Posterior vena cava (tissue), 2 donors: ENCODE measurements at regions not wholly inside any gene's neighbourhood (a gene's known extent, or its start where the extent isn't known, plus 50 kb on each side); places are given as distances from the start of the nearest gene placed in this dataset.
A peak's percentile ranks its signal among the peaks of the same experiment; 100 is the strongest.
"Not testable (repeated sequence)": the region's sequence is repeated elsewhere in the genome, so short reads cannot be mapped to it uniquely, and the experiment has no call there.

Experiments
- DNase-seq: peaks from one replicate; pipeline ENCODE4 v3.0.0-alpha.2; 2020; ENCODE audit warnings: low spot score
- intact Hi-C, 2 donors: fragments of 100-400 bp; cut with DNase I; formaldehyde crosslinking; loops; one replicate each; pipeline versions ENCODE4 v1.14.1 to v1.14.2; 2022 to 2023
- donor health status: DM: yes; HTN: yes; CAD: no.
- donor health status: DM: yes; HTN: yes; CAD: no.

DNA sequence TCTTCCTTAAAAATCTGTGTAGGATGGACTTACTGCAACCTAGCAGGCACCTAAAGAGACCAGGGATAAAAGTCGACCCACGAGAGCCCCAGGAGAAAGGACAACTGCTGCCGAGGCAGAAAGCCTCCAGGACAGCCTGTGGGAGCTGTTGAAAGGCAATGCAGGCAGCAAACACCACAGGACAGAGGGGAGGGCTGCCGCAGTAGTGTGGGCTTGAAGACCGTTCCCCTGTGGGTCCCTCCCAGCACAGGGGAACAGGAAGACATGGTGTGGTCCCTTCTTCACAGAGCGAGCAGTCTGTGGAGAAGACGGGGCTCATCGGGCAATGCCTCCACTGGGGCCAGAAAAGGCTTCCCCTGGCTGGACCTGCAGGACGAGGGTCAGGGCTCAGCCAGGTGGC lies 58.5 kb upstream of the GATA2 start:
- intact Hi-C loops: loop anchor here in 1 of 2 donors (10.0 kb wide), 1 partner anchor 1853 kb away; no protein-coding TSS in a partner anchor
- DNase-seq: peak; percentile 63

- intact Hi-C loops: loop anchor here in 1 of 2 donors (10.0 kb wide), 1 partner anchor 1854 kb away; no protein-coding TSS in a partner anchor
- DNase-seq: peak; percentile 58
Observed at GRCh38 chr3:128550471-128551126, 57.6 kb upstream of the GATA2 start.

DNA sequence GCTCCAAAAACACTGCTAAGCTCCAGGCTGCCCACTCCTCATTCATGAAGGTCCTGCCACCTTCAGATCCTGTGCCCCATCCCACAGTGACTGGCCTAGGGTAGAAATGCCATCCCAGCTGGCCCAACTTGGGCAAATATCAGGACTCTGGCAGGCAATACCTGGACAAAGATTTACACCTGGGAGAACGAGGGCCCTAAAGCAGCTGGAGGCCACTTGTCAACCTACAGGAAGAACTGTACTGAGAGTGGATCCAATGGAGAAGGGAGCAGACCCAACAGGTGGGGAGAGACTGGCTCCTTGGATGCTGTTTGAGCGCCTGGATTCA lies 57.1 kb upstream of the GATA2 start:
- intact Hi-C loops: loop anchor here in 1 of 2 donors (10.0 kb wide), 1 partner anchor 1855 kb away; no protein-coding TSS in a partner anchor
- DNase-seq: peak; percentile 18

DNA sequence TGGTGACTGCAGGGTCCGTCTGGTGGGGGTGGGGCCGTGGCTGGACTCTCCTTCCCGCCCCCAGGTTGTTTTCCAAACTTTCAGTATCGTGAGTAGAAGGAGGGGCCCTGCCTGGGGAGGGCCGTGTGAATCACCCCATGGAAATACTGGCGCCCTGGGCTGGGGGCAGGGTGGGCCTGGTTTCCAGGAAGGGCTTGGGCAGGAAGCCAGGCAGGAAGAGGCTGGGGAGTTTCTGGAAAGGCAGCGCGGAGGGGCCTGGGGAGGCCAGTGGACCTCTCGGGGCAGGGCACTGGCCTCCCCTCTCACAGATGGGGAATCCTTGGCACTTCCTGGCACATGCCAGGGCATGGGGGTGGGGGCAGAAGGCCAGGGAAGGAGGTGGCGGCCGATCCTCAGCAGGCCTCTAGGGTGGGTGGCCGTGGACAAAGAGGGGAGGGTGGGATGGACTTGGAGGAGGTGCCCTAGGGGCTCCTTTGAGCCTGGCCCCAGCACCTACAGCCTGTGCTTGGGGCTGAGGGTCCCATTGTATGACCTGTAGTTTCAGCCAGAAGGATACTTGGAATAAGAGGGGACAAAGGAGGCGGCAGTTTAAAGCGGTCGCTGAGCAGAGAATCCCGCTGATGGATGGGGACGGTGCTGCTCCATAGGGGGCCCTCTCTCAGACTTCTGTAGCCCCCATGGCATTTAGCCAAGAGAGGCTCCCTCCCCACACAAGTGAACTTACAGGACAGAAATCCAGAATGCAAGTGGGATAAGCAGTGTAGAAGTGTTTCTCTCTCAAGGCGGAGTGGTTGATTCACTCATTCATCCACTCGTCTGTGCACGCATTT lies 56.5 kb upstream of the GATA2 start:
- intact Hi-C loops: loop anchor here in 1 of 2 donors (10.0 kb wide), 1 partner anchor 1855 kb away; no protein-coding TSS in a partner anchor

DNA sequence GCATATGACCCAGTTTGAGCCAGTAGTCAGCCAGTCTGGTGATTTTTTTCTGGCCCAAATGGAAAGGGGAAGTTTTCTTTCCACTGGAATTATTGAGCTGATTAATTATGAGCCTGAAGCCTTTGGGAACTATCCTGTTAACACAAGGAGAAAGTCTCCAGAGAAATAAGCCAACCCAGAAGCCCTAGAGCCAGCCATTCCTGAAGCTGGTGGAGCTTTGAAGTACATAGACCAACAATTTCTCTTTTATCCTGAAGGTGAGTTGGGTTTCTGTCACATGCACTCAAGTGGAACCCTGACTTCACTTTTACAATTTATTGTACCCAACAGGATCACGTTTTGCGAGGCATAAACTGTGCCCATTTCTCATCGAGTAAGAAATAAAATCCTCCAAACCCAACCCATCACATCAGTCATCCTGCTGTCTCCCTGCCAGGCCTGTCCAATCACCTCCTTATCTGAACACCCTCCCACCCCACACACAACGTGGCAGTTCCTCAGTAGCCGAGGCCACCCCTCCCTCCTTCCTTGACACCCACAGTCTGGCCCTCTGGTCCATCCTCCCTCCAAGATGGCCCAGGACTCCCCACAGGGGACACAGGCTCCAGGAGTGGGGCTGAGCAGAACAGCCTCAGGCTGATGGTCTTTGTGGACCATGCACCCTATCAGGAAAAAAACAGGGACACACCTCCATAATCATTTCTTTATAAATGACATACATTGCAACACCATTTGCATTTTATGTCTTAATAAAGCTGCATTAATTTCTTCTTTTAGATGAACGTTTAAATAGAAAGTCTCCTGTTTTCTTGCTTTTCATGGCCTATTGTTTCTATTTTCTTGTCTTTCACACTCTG lies 55.7 kb upstream of the GATA2 start:
- no peak for DNase-seq
- intact Hi-C loops: no loop called here

More for the DNA sequence above, 56.5 kb upstream of the GATA2 start:
- DNase-seq: peak; percentile 81

GRCh38 chr3:128548021-128548420 lies 55.0 kb upstream of the GATA2 start:
- DNase-seq: no peak
- intact Hi-C loops: no loop called here

DNA sequence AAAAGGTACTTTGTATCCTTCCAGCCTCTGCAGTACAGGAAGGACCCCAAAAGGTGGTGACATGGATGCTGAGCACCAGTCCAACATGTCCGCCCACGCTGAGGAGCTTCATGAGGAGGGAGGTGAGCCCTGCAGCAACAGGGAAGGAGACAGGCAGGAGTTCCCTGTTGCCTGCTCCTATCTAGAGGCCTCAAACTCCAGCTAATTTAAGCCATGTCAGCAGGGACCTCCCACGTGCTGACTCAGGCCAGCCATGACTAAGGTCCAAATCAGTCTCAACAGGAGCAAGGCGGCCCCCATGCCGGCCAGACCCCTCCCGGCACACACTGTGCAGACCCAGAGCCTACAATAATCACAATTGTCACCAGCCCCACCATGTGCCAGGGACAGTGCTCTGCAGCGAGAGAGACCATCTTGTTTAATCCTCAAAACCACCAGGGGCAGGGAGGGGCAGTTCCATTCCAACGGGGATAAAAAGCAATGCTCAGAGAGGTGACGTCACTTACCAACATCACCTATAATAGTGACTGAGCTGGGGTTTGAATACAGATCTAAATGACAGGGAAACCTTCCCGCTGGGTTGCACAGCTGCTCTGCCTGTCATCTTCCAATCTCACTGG lies 54.5 kb upstream of the GATA2 start:
- DNase-seq: peak; percentile 75
- intact Hi-C loops: no loop called here

DNA sequence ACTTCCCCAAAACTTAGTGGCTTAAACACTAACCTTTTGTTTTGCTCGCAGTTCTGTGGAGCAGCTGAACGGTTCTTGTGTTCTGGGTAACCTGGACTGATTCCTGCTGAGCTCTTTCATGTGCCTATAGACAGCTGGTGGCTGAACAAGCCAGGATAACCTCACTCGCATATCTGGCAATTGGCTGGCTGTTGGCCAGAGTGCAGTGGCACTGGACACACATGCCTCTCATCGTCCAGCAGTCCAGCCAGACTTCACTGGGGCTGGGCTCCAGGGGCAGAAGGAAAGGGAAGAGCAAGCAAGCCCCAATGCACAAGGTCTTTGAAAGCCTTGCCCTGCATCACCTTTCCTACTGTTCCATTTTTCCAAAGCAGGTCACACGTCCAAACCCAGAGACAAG lies 53.6 kb upstream of the GATA2 start:
- peak; percentile 19 for DNase-seq

DNA sequence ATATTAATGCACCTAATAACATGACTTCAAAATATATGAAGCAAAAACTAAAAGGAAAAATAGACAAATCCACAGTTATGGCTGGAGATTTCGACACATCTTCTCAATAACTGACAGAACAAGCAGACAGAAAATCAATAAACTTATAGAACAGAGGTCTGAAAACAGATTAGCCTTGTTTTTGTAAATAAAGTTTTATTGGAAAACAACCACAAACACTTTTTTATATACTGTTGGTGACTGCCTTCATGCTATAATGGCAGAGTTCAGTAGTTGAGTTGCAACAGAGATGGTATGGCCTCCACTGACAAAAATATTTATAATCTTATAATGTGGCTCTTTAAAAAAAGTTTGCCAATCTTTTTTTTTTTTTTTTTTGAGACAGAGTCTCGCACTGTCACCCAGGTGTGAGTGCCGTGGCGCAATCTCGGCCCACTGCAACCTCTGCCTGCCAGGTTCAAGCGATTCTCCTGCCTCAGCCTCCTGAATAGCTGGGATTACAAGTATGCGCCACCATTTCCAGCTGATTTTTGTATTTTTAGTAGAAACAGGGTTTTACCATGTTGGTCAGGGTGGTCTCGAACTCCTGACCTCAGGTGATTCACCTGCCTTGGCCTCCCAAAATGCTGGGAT lies 52.2 kb upstream of the GATA2 start:
- DNase-seq: no peak
- intact Hi-C loops: no loop called here

More for the DNA sequence above, 53.6 kb upstream of the GATA2 start:
- intact Hi-C loops: no loop called here

- DNase-seq: no peak
- intact Hi-C loops: no loop called here
Observed at GRCh38 chr3:128544190-128544589, 51.2 kb upstream of the GATA2 start.

GRCh38 chr3:128543570-128544174 lies 50.7 kb upstream of the GATA2 start:
- DNase-seq, intact Hi-C loops: not testable (repeated sequence)
